GM12878 (cell line): ENCODE measurements at regions not wholly inside any gene's neighbourhood (a gene's known extent, or its start where the extent isn't known, plus 50 kb on each side); places are given as distances from the start of the nearest gene placed in this dataset.

Source experiments
- ATAC-seq: fragments of 200-7000 bp; cut with Tn5 transposase; 3 replicates; pipeline ENCODE4 v1.9.1; 2020; ENCODE audit warnings: mild to moderate bottlenecking, moderate library complexity
- BruUV-seq: library from RNA; stranded (reverse); fragments of 400-500 nt; replicated peaks from 2 replicates; lab custom pipeline; 2021; lab: Mats Ljungman, UMichigan
- CTCF ChIA-PET: fragments of 300-600 bp; sonication (Branson Sonifier 250); formaldehyde crosslinking; extraction: SDS; loops from one replicate; lab custom pipeline; 2021; ENCODE audit warnings: inconsistent platforms; lab: Yijun Ruan, JAX
- POLR2A ChIA-PET: fragments of 350-600 bp; formaldehyde crosslinking; extraction: SDS; loops from one replicate; lab custom pipeline; 2021; ENCODE audit warnings: inconsistent platforms; lab: Charles Lee
- RAD21 ChIA-PET: fragments of 300-600 bp; sonication (Branson Sonifier 250); formaldehyde crosslinking; loops from one replicate; lab custom pipeline; 2023; ENCODE audit warnings: antibody characterized with exemption; ENCODE audit not compliant: unreplicated experiment; lab: Charles Lee
- SMC1A ChIA-PET: fragments of 300-600 bp; sonication (Branson Sonifier 250); formaldehyde crosslinking; loops from one replicate; lab custom pipeline; 2023; ENCODE audit not compliant: unreplicated experiment, uncharacterized antibody; lab: Charles Lee
- DNase-seq: peaks from one replicate; pipeline ENCODE4 v3.0.0-alpha.2; 2011; ENCODE audit warnings: low read depth, low spot score
- FAIRE-seq: peaks from 3 replicates; lab custom pipeline; 2011; peaks lifted over from hg19 to GRCh38; lab: Jason Lieb, UNC
- H2AFZ ChIP-seq: 2 replicates; pipeline ENCODE4 v1.6.0; 2011; ENCODE audit warnings: low read depth, low read length, control low read depth; ENCODE audit not compliant: control insufficient read depth
- H3K27ac ChIP-seq: 2 replicates; pipeline ENCODE4 v1.5.1; 2011; ENCODE audit warnings: control low read depth; ENCODE audit not compliant: control insufficient read depth, insufficient read depth
- H3K27me3 ChIP-seq, 2 experiments: replicated peaks in 1 of 2; 2 replicates each; pipeline versions ENCODE4 v1.6.0 to v1.6.1; 2011; ENCODE audit warnings: low read length in 1 of 2; ENCODE audit not compliant: control insufficient read depth in 2 of 2, insufficient read depth in 2 of 2
- H3K36me3 ChIP-seq, 2 experiments: 2 replicates each; pipeline ENCODE4 v1.5.1; 2011; ENCODE audit warnings: low read length in 1 of 2; ENCODE audit not compliant: control insufficient read depth in 2 of 2, insufficient read depth in 2 of 2
- H3K4me1 ChIP-seq: 2 replicates; pipeline ENCODE4 v1.6.1; 2011; ENCODE audit warnings: mild to moderate bottlenecking, low read length, moderate library complexity, mixed read lengths; ENCODE audit not compliant: control insufficient read depth, insufficient read depth
- H3K4me2 ChIP-seq: 2 replicates; pipeline ENCODE4 v1.6.0; 2011; ENCODE audit warnings: control low read depth; ENCODE audit not compliant: control insufficient read depth, insufficient read depth
- H3K4me3 ChIP-seq: fragments of 200-600 bp; sonication (generic); 2 replicates; pipeline ENCODE4 v1.5.1; 2016
- H3K79me2 ChIP-seq: 2 replicates; pipeline ENCODE4 v1.6.0; 2011; ENCODE audit warnings: low read length; ENCODE audit not compliant: control insufficient read depth, insufficient read depth
- H3K9ac ChIP-seq: 2 replicates; pipeline ENCODE4 v1.8.0; 2011; ENCODE audit warnings: low read length, control low read depth, mixed read lengths; ENCODE audit not compliant: control insufficient read depth, insufficient read depth
- H3K9me3 ChIP-seq: replicated peaks from 3 replicates; pipeline ENCODE4 v1.5.1; 2011; ENCODE audit warnings: mild to moderate bottlenecking, low read length; ENCODE audit not compliant: control insufficient read depth, insufficient read depth
- H4K20me1 ChIP-seq: 2 replicates; pipeline ENCODE4 v1.6.0; 2011; ENCODE audit not compliant: control insufficient read depth, insufficient read depth
- ATF2 ChIP-seq: IDR thresholded peaks from 2 replicates; pipeline ENCODE4 v1.6.1; 2012; ENCODE audit warnings: low read length, inconsistent platforms
- BMI1 ChIP-seq: fragments of 450-650 bp; IDR thresholded peaks from 2 replicates; pipeline ENCODE4 v1.6.1; 2016; ENCODE audit warnings: mild to moderate bottlenecking, moderate library complexity, borderline replicate concordance
- BRCA1 ChIP-seq: IDR thresholded peaks from 2 replicates; pipeline ENCODE4 v1.6.1; 2011; ENCODE audit warnings: low read depth, low read length, improper control_type of control experiment
- GATAD2B ChIP-seq: fragments of 450-650 bp; conservative IDR thresholded peaks from 2 replicates; pipeline ENCODE4 v1.6.1; 2017; ENCODE audit warnings: low read depth, mild to moderate bottlenecking, moderate library complexity
- IRF4 ChIP-seq: IDR thresholded peaks from 2 replicates; pipeline ENCODE4 v1.6.1; 2011; ENCODE audit warnings: low read depth, low read length
- IRF5 ChIP-seq: fragments of 450-650 bp; IDR thresholded peaks from 2 replicates; pipeline ENCODE4 v1.6.1; 2017; ENCODE audit warnings: borderline replicate concordance
- POLR2A ChIP-seq: IDR thresholded peaks from 2 replicates; pipeline ENCODE4 v1.6.1; 2011; ENCODE audit warnings: low read depth, mild to moderate bottlenecking, low read length
- RUNX3 ChIP-seq: IDR thresholded peaks from 2 replicates; pipeline ENCODE4 v1.6.1; 2012; ENCODE audit warnings: low read length, inconsistent platforms
- SIN3A ChIP-seq: IDR thresholded peaks from 2 replicates; pipeline ENCODE4 v1.6.1; 2012; ENCODE audit warnings: low read depth, low read length, improper control_type of control experiment
- TCF7 ChIP-seq: IDR thresholded peaks from 2 replicates; pipeline ENCODE4 v1.6.1; 2014; ENCODE audit warnings: antibody characterized with exemption, borderline replicate concordance
- ZBTB11 ChIP-seq: fragments of 450-650 bp; formaldehyde crosslinking; IDR thresholded peaks from 2 replicates; pipeline ENCODE4 v1.5.0; 2022; ENCODE audit warnings: mild to moderate bottlenecking, missing genetic modification characterization
- WGBS: methylation state at CpG from one replicate; pipeline ENCODE4 v1.1.6; 2016; ENCODE audit warnings: low lambda C conversion rate; ENCODE audit not compliant: insufficient replicate concordance, insufficient coverage; ENCODE audit errors: missing lambda C conversion rate; 5-methylcytosine and 5-hydroxymethylcytosine counted together
- in situ Hi-C: fragments of 300-500 bp; cut with MboI; formaldehyde crosslinking; loops from 9 replicates; pipeline ENCODE4 v1.14.3; 2018; ENCODE audit warnings: mixed read lengths
- intact Hi-C: fragments of 100-400 bp; cut with micrococcal nuclease; formaldehyde crosslinking; loops from one replicate; pipeline ENCODE4 v1.14.2; 2022; ENCODE audit not compliant: unreplicated experiment

GRCh38 chr1:4447778-4448420 lies 206.5 kb upstream of the AJAP1 start:
- H3K4me1 ChIP-seq, result no peaks in the 10 kb centered on the region
- H3K4me2 ChIP-seq, result no peak overlapping the region
- no TSS peak for BruUV-seq
- no peaks in the 10 kb centered on the region for H3K36me3 ChIP-seq
- ChIA-PET POLR2A (no interaction called here), RAD21 (no interaction called here), SMC1A (no interaction called here), CTCF (no interaction called here)
- H2AFZ ChIP-seq, result no peak overlapping the region
- intact Hi-C loops, result no loop called here
- H4K20me1 ChIP-seq, result no peaks in the 10 kb centered on the region
- FAIRE-seq (no peak), ATAC-seq (no peak), DNase-seq (no peak)
- in situ Hi-C loops, result no loop called here
- no peaks in the 10 kb centered on the region for H3K27me3 ChIP-seq
- H3K4me3 ChIP-seq, result no peak overlapping the region
- no peaks in the 10 kb centered on the region for H3K79me2 ChIP-seq
- no peak overlapping the region for H3K9ac ChIP-seq
- TF ChIP-seq IRF4 (no peak), SIN3A (no peak), BRCA1 (no peak), ZBTB11 (CRISPR knock-in tag) (no peak), BMI1 (no peak), IRF5 (no peak), RUNX3 (no peak), TCF7 (no peak), POLR2A (no peak), GATAD2B (no peak), ATF2 (no peak)
- H3K27ac ChIP-seq, result no peak overlapping the region
- whole genome bisulfite sequencing, result 45% methylated on average over 11 of the region's 11 CpGs
- no peaks in the 10 kb centered on the region for H3K9me3 ChIP-seq
